A549 (cell line): ENCODE measurements at regions not wholly inside any gene's neighbourhood (a gene's known extent, or its start where the extent isn't known, plus 50 kb on each side); places are given as distances from the start of the nearest gene placed in this dataset.

Experiments used
- ATAC-seq, 2 experiments: fragments of 200-7000 bp in 1 of 2; fragments of >200 bp in 1 of 2; cut with Nextera tagmentation in 1 of 2; cut with Tn5 transposase in 1 of 2; 3 replicates each; pipeline versions ENCODE4 v1.8.0 to v1.9.1; 2018 to 2020; ENCODE audit warnings: mild to moderate bottlenecking in 1 of 2, moderate library complexity in 1 of 2
- CTCF ChIA-PET: fragments of 300-600 bp; sonication (Branson Sonifier 250); formaldehyde crosslinking; extraction: SDS; loops from one replicate; lab custom pipeline; 2021; ENCODE audit warnings: antibody characterized with exemption, inconsistent platforms; lab: Yijun Ruan, JAX
- POLR2A ChIA-PET: fragments of 350-600 bp; formaldehyde crosslinking; extraction: SDS; loops from one replicate; lab custom pipeline; 2021; ENCODE audit warnings: antibody characterized with exemption, inconsistent platforms; lab: Yijun Ruan, JAX
- DNase-seq, 2 experiments: peaks; one replicate each; pipeline versions ENCODE4 v3.0.0 to v3.0.0-alpha.2; 2011 to 2016; ENCODE audit warnings: low read depth in 1 of 2, low spot score in 1 of 2
- FAIRE-seq: peaks from 2 replicates; lab custom pipeline; 2011; peaks lifted over from hg19 to GRCh38; lab: Jason Lieb, UNC
- H3K27ac ChIP-seq, 2 experiments: fragments of >200 bp; sonication (Bioruptor Twin); formaldehyde crosslinking; 3 replicates each; pipeline ENCODE4 v1.5.1; 2016 to 2017
- H3K4me1 ChIP-seq: fragments of >200 bp; sonication (Bioruptor Twin); formaldehyde crosslinking; 3 replicates; pipeline ENCODE4 v1.6.1; 2016
- H3K4me2 ChIP-seq: fragments of >200 bp; sonication (Bioruptor Twin); formaldehyde crosslinking; 3 replicates; pipeline ENCODE4 v1.6.1; 2016
- H3K4me3 ChIP-seq: fragments of >200 bp; sonication (Bioruptor Twin); formaldehyde crosslinking; 3 replicates; pipeline ENCODE4 v1.5.1; 2016
- H3K9me3 ChIP-seq: fragments of >200 bp; sonication (Bioruptor Twin); formaldehyde crosslinking; 3 replicates; pipeline ENCODE4 v1.6.1; 2016
- BHLHE40 ChIP-seq: IDR thresholded peaks from 2 replicates; pipeline ENCODE4 v1.6.1; 2012; ENCODE audit warnings: low read depth, low read length, inconsistent platforms
- CBX2 ChIP-seq: fragments of 200-600 bp; sonication (generic); IDR thresholded peaks from 2 replicates; pipeline ENCODE4 v1.6.1; 2016; ENCODE audit warnings: low read depth, mild to moderate bottlenecking, borderline replicate concordance
- CEBPB ChIP-seq, 2 experiments: fragments of >200 bp in 1 of 2; sonication (Bioruptor Twin) in 1 of 2; formaldehyde crosslinking in 1 of 2; IDR thresholded peaks; 2 replicates each; pipeline ENCODE4 v1.6.1; 2012 to 2016
- E2F6 ChIP-seq: IDR thresholded peaks from 2 replicates; pipeline ENCODE4 v1.6.1; 2012; ENCODE audit warnings: low read depth, borderline replicate concordance
- EP300 ChIP-seq, 2 experiments: fragments of >200 bp; sonication (Bioruptor Twin); formaldehyde crosslinking; IDR thresholded peaks; 2 replicates in 1 of 2; 3 replicates in 1 of 2; pipeline ENCODE4 v1.6.1; 2016 to 2017
- FOSB ChIP-seq: fragments of 250-450 bp; sonication (Bioruptor Pico); IDR thresholded peaks from 2 replicates; pipeline ENCODE4 v1.5.0; 2020; ENCODE audit warnings: mild to moderate bottlenecking, moderate library complexity
- GATA3 ChIP-seq: IDR thresholded peaks from 2 replicates; pipeline ENCODE4 v1.6.1; 2012; ENCODE audit warnings: borderline replicate concordance
- HDAC2 ChIP-seq: fragments of 200-600 bp; sonication (generic); IDR thresholded peaks from 2 replicates; pipeline ENCODE4 v1.6.1; 2016
- HES2 ChIP-seq: fragments of >200 bp; sonication (Bioruptor Twin); formaldehyde crosslinking; IDR thresholded peaks from 2 replicates; pipeline ENCODE4 v1.6.1; 2016
- HOXA7 ChIP-seq: fragments of 250-450 bp; sonication (Bioruptor Pico); IDR thresholded peaks from 2 replicates; pipeline ENCODE4 v1.5.0; 2020; ENCODE audit warnings: mild to moderate bottlenecking, moderate library complexity
- HOXB5 ChIP-seq: fragments of 250-450 bp; sonication (Bioruptor Pico); IDR thresholded peaks from 2 replicates; pipeline ENCODE4 v1.5.0; 2020; ENCODE audit warnings: mild to moderate bottlenecking, moderate library complexity
- JUNB ChIP-seq: fragments of >200 bp; sonication (Bioruptor Twin); formaldehyde crosslinking; IDR thresholded peaks from 2 replicates; pipeline ENCODE4 v1.6.1; 2016
- KDM1A ChIP-seq: fragments of 200-600 bp; sonication (generic); IDR thresholded peaks from 2 replicates; pipeline ENCODE4 v1.6.1; 2016; ENCODE audit warnings: low read depth, mild to moderate bottlenecking
- MAZ ChIP-seq: fragments of 150-350 bp; IDR thresholded peaks from 2 replicates; pipeline ENCODE4 v1.6.1; 2014; ENCODE audit warnings: antibody characterized with exemption, low read depth, low read length, borderline replicate concordance
- NR3C1 ChIP-seq: fragments of >200 bp; sonication (Bioruptor Twin); formaldehyde crosslinking; IDR thresholded peaks from 3 replicates; pipeline ENCODE4 v1.6.1; 2017
- POLR2A ChIP-seq: IDR thresholded peaks from 2 replicates; pipeline ENCODE4 v1.6.1; 2012; ENCODE audit warnings: mild to moderate bottlenecking, low read length
- RARB ChIP-seq: fragments of 250-450 bp; sonication (Bioruptor Pico); IDR thresholded peaks from 2 replicates; pipeline ENCODE4 v1.8.0; 2021; ENCODE audit warnings: mild to moderate bottlenecking, moderate library complexity
- RCOR1 ChIP-seq: fragments of 150-350 bp; IDR thresholded peaks from 2 replicates; pipeline ENCODE4 v1.6.1; 2014; ENCODE audit warnings: antibody characterized with exemption, low read length, low read depth
- RFX5 ChIP-seq: fragments of 450-650 bp; IDR thresholded peaks from 2 replicates; pipeline ENCODE4 v1.7.1; 2014; ENCODE audit warnings: antibody characterized with exemption, mild to moderate bottlenecking, moderate library complexity
- RNF2 ChIP-seq: fragments of 200-600 bp; sonication (generic); IDR thresholded peaks from 2 replicates; pipeline ENCODE4 v1.6.1; 2016; ENCODE audit warnings: low read depth, mild to moderate bottlenecking, antibody characterized with exemption, moderate library complexity, borderline replicate concordance
- TFCP2L1 ChIP-seq: fragments of 250-450 bp; sonication (Bioruptor Pico); IDR thresholded peaks from 2 replicates; pipeline ENCODE4 v1.5.0; 2021; ENCODE audit warnings: mild to moderate bottlenecking
- TP53 ChIP-seq: fragments of 250-450 bp; sonication (Bioruptor Pico); IDR thresholded peaks from 2 replicates; pipeline ENCODE4 v1.5.0; 2021; ENCODE audit warnings: mild to moderate bottlenecking, moderate library complexity
- ZC3H11A ChIP-seq: fragments of 450-650 bp; IDR thresholded peaks from 2 replicates; pipeline ENCODE4 v1.6.1; 2014; ENCODE audit warnings: antibody characterized with exemption, mild to moderate bottlenecking
- ZFP36 ChIP-seq: fragments of 450-650 bp; IDR thresholded peaks from 2 replicates; pipeline ENCODE4 v1.6.1; 2014; ENCODE audit warnings: borderline replicate concordance; ENCODE audit not compliant: partially characterized antibody
- WGBS: methylation state at CpG from one replicate; pipeline ENCODE4 v1.1.6; 2017; ENCODE audit errors: missing lambda C conversion rate; 5-methylcytosine and 5-hydroxymethylcytosine counted together
- TF ChIP-seq, protein P1 (sequence below): fragments of 450-650 bp; IDR thresholded peaks from 2 replicates; pipeline ENCODE4 v1.6.1; 2014; ENCODE audit warnings: antibody characterized with exemption
- TF ChIP-seq, protein P2 (sequence below): fragments of 250-450 bp; sonication (Bioruptor Pico); IDR thresholded peaks from 2 replicates; pipeline ENCODE4 v1.5.0; 2020; ENCODE audit warnings: low read depth, mild to moderate bottlenecking, moderate library complexity
- TF ChIP-seq, protein P3 (sequence below): IDR thresholded peaks from 2 replicates; pipeline ENCODE4 v1.6.1; 2012
- TF ChIP-seq, protein P4 (sequence below): fragments of 200-600 bp; sonication (generic); IDR thresholded peaks from 2 replicates; pipeline ENCODE4 v1.6.1; 2016; ENCODE audit warnings: antibody characterized with exemption, mild to moderate bottlenecking, moderate library complexity

GRCh38 chr12:127760357-127760756 lies 506.6 kb upstream of the TMEM132C start:
- 58% methylated on average over 14 of the region's 14 CpGs for WGBS
- no peak for DNase-seq
- FAIRE-seq, result no peak
- ATAC-seq, result no peak
- TF ChIP-seq BHLHE40 (no peak), POLR2A (no peak), ZC3H11A (peak; percentile 54), EP300 (IDR thresholded peaks at IDR 0.05) (no peak), TFCP2L1 (CRISPR knock-in tag) (no peak), RARB (no peak)
- H3K4me2 ChIP-seq, result no peak overlapping the region
- no peaks in the 10 kb centered on the region for H3K4me1 ChIP-seq
- ChIA-PET CTCF (no interaction called here), POLR2A (no interaction called here)
- H3K9me3 ChIP-seq, result 0 out of 3 replicates have a peak, but pooled peaks cover 3% of the 10 kb centered on the region
- no peak overlapping the region for H3K4me3 ChIP-seq
- H3K27ac ChIP-seq, result no peak overlapping the region

DNA sequence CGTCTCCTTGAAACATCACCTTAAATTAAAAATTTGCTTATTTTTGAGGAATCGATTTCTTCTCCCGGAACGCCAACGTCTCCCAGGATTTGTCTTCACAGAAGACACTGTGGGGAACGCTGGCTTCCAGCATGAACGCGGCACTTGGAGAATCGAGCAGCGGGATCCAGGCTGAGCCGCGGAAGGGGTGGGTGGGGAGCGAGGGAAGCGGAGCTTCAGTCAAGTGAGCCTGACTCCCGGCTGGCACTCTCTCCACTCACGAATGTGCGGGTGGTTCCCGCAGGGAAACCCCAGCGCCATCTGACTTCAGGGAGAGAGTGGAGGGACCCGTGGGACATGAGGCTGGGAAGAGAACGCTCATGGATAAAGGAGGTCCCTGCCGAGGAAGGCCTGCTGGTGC lies 506.0 kb upstream of the TMEM132C start:
- Histone ChIP-seq H3K4me2 (no peak overlapping the region), H3K4me3 (no peak overlapping the region), H3K4me1 (no peaks in the 10 kb centered on the region), H3K27ac (no peak overlapping the region), H3K9me3 (0 out of 3 replicates have a peak, but pooled peaks cover 3% of the 10 kb centered on the region)
- FAIRE-seq (no peak), DNase-seq (no peak), ATAC-seq (no peak)
- TF ChIP-seq HDAC2 (no peak), E2F6 (no peak), GATA3 (no peak), NR3C1 (no peak), POLR2A (no peak), HOXA7 (CRISPR knock-in tag) (no peak), HES2 (no peak), RCOR1 (no peak), JUNB (no peak), RFX5 (no peak), RNF2 (no peak), HOXB5 (CRISPR knock-in tag) (no peak), ZFP36 (no peak), TP53 (CRISPR knock-in tag) (no peak), KDM1A (no peak)
- 52% methylated on average over 22 of the region's 22 CpGs for WGBS
- ChIA-PET CTCF (no interaction called here), POLR2A (no interaction called here)

DNA sequence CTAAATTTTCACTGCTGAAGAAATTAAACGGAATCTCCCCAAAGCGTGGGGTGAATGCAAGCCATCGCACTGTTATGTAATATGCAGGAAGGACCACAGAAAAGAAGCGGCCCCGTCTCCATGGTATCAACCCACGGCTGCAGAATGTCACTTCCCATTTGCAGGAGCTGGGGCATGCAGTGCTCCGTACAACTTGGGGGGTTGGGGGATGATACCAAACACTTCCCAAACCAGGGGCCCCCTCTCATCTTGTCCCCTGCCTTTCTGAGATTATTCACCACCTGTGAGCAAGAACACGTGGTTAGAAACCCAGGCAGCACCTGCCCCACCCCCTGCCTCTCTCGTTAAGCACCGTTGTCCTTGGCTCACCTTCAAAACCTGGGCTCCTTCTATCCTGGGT lies 505.1 kb upstream of the TMEM132C start:
- no peak overlapping the region for H3K4me3 ChIP-seq
- H3K4me2 ChIP-seq, result no peak overlapping the region
- H3K27ac ChIP-seq, result no peak overlapping the region
- no peak for DNase-seq
- POLR2A ChIA-PET, result no interaction called here
- CTCF ChIA-PET, result no interaction called here
- TF ChIP-seq MAZ (no peak), FOSB (CRISPR knock-in tag) (no peak)
- TF ChIP-seq, protein P1, sequence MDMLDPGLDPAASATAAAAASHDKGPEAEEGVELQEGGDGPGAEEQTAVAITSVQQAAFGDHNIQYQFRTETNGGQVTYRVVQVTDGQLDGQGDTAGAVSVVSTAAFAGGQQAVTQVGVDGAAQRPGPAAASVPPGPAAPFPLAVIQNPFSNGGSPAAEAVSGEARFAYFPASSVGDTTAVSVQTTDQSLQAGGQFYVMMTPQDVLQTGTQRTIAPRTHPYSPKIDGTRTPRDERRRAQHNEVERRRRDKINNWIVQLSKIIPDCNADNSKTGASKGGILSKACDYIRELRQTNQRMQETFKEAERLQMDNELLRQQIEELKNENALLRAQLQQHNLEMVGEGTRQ, result no peak
- WGBS, result 12% methylated on average over 10 of the region's 10 CpGs
- no peaks in the 10 kb centered on the region for H3K9me3 ChIP-seq
- no peak for ATAC-seq
- H3K4me1 ChIP-seq, result no peaks in the 10 kb centered on the region
- no peak for FAIRE-seq

DNA sequence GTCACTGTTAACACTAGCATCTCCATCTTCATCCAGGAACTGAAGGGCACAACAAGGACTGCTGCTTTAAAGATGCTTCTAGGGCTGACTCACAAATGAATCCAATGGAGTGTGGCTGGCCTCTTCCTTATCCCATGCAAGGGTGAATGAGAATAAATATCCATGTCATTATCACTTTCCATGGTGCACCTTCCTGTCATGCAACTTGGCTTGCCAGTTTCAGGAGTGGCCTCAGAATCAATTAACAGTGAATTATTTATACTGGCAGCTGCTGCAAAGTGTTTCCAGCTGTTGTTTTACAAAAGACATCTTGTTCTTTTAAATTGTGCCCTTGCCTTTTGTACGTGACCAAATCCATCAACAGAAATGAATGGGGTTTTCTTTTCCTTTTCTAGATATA lies 499.3 kb upstream of the TMEM132C start:
- ChIA-PET POLR2A (no interaction called here), CTCF (no interaction called here)
- ATAC-seq (no peak), FAIRE-seq (no peak), DNase-seq (no peak)
- no peak overlapping the region for H3K4me2 ChIP-seq
- no peak overlapping the region for H3K4me3 ChIP-seq
- no peaks in the 10 kb centered on the region for H3K9me3 ChIP-seq
- no peak overlapping the region for H3K27ac ChIP-seq
- H3K4me1 ChIP-seq, result no peaks in the 10 kb centered on the region
- 0% methylated on average over 1 of the region's 1 CpG for whole genome bisulfite sequencing
- TF ChIP-seq, protein P2, sequence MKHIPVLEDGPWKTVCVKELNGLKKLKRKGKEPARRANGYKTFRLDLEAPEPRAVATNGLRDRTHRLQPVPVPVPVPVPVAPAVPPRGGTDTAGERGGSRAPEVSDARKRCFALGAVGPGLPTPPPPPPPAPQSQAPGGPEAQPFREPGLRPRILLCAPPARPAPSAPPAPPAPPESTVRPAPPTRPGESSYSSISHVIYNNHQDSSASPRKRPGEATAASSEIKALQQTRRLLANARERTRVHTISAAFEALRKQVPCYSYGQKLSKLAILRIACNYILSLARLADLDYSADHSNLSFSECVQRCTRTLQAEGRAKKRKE (CRISPR knock-in tag), result no peak
- TF ChIP-seq CBX2 (no peak), CEBPB (IDR thresholded peaks at IDR 0.05) (no peak)
- TF ChIP-seq, protein P3, sequence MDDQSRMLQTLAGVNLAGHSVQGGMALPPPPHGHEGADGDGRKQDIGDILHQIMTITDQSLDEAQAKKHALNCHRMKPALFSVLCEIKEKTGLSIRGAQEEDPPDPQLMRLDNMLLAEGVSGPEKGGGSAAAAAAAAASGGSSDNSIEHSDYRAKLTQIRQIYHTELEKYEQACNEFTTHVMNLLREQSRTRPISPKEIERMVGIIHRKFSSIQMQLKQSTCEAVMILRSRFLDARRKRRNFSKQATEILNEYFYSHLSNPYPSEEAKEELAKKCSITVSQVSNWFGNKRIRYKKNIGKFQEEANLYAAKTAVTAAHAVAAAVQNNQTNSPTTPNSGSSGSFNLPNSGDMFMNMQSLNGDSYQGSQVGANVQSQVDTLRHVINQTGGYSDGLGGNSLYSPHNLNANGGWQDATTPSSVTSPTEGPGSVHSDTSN, result no peak
- TF ChIP-seq, protein P4, sequence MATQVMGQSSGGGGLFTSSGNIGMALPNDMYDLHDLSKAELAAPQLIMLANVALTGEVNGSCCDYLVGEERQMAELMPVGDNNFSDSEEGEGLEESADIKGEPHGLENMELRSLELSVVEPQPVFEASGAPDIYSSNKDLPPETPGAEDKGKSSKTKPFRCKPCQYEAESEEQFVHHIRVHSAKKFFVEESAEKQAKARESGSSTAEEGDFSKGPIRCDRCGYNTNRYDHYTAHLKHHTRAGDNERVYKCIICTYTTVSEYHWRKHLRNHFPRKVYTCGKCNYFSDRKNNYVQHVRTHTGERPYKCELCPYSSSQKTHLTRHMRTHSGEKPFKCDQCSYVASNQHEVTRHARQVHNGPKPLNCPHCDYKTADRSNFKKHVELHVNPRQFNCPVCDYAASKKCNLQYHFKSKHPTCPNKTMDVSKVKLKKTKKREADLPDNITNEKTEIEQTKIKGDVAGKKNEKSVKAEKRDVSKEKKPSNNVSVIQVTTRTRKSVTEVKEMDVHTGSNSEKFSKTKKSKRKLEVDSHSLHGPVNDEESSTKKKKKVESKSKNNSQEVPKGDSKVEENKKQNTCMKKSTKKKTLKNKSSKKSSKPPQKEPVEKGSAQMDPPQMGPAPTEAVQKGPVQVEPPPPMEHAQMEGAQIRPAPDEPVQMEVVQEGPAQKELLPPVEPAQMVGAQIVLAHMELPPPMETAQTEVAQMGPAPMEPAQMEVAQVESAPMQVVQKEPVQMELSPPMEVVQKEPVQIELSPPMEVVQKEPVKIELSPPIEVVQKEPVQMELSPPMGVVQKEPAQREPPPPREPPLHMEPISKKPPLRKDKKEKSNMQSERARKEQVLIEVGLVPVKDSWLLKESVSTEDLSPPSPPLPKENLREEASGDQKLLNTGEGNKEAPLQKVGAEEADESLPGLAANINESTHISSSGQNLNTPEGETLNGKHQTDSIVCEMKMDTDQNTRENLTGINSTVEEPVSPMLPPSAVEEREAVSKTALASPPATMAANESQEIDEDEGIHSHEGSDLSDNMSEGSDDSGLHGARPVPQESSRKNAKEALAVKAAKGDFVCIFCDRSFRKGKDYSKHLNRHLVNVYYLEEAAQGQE, result no peak
